ENCODE measurements at regions not wholly inside any gene's neighbourhood (a gene's known extent, or its start where the extent isn't known, plus 50 kb on each side); places are given as distances from the start of the nearest gene placed in this dataset.
"Not testable (repeated sequence)": the region's sequence is repeated elsewhere in the genome, so short reads cannot be mapped to it uniquely, and the experiment has no call there.

DNA sequence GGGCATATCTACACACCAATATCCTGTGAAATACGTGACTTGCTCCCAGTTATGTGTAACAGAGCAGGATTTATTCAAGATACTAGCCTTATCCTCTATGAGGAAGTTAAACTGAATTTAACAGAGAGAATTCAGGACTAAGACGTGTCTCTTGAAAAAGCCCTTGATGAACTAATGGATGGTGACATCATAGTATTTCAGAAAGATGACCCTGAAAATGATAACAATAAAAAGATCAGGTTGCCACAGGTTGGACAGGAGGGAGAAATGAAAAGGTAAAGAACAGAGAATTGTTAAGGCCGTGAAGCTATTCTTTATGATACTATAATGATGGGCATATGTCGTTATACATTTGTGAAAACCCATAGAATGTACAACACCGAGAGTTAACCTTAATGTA lies 56.2 kb upstream of the EFNA5 start:
- Histone ChIP-seq H3K4me1 (ENCODE audit: control insufficient read depth, insufficient read depth, low read length) (no peaks in the 10 kb centered on the region), H3K9me3 (ENCODE audit: control insufficient read depth, insufficient read depth, low read length) (peaks cover 3% of the 10 kb centered on the region), H3K36me3 (ENCODE audit: control insufficient read depth, insufficient read depth, low read length) (no peaks in the 10 kb centered on the region), H3K27me3 (ENCODE audit: control insufficient read depth, insufficient read depth, low read length) (no peaks in the 10 kb centered on the region), H3K4me3 (ENCODE audit: low read depth, low read length) (no peak overlapping the region), H3K27ac (ENCODE audit: low read depth, low read length) (no peak overlapping the region)
- DNase-seq (ENCODE audit: low read depth in 4 of 6, low spot score in 6 of 6), result no peak
- WGBS (ENCODE audit: insufficient coverage), result 97% methylated on average over 3 of the region's 5 CpGs

DNA sequence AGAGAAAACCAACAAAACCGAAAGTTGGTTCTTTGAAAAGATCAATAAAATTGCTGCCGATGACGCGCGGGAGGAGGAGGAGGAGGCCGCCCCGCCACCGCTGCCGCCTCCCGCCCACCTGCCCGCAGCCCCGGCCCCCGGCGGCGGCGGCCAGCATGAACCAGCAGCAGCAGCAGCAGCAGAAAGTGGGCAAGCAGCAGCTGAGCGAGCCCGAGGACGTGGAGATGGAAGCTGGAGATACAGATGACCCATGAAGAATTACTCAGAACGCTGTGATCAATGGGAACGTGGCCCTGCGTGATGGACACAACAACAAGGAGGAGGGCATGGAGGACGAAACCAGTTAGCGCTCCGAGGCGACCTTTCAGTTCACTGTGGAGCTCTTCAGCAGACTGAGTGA lies 53.9 kb upstream of the EFNA5 start:
- Histone ChIP-seq H3K9me3 (ENCODE audit: control insufficient read depth, insufficient read depth, low read length) (peaks cover 10% of the 10 kb centered on the region), H3K4me1 (ENCODE audit: control insufficient read depth, insufficient read depth, low read length) (no peaks in the 10 kb centered on the region), H3K27me3 (ENCODE audit: control insufficient read depth, insufficient read depth, low read length) (no peaks in the 10 kb centered on the region), H3K27ac (ENCODE audit: low read depth, low read length) (no peak overlapping the region), H3K36me3 (ENCODE audit: control insufficient read depth, insufficient read depth, low read length) (no peaks in the 10 kb centered on the region), H3K4me3 (ENCODE audit: low read depth, low read length) (no peak overlapping the region)
- no peak for DNase-seq (ENCODE audit: low read depth in 4 of 6, low spot score in 6 of 6)
- 78% methylated on average over 26 of the region's 26 CpGs for WGBS (ENCODE audit: insufficient coverage)

DNA sequence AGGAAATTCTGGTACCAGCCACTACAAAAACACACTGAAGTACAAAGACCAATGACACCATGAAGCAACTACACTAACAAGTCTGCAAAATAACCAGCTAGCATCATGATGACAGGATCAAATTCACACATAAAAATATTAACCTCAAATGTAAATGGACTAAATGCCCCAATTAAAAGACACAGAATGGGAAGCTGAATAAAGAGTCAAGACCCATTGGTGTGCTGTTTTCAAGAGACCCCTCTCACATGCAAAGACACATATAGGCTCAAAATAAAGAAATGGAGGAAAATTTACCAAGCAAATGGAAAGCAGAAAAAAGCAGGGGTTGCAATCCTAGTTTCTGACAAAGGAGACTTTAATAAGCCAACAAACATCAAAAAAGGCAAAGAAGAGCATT lies 50.5 kb upstream of the EFNA5 start:
- not testable (repeated sequence) for H3K36me3 ChIP-seq (ENCODE audit: control insufficient read depth, insufficient read depth, low read length); DNase-seq (ENCODE audit: low read depth in 4 of 6, low spot score in 6 of 6); H3K27ac ChIP-seq (ENCODE audit: low read depth, low read length); H3K4me1 ChIP-seq (ENCODE audit: control insufficient read depth, insufficient read depth, low read length); H3K27me3 ChIP-seq (ENCODE audit: control insufficient read depth, insufficient read depth, low read length); H3K4me3 ChIP-seq (ENCODE audit: low read depth, low read length)
- peaks cover 15% of the 10 kb centered on the region for H3K9me3 ChIP-seq (ENCODE audit: control insufficient read depth, insufficient read depth, low read length)

Small RNA genes lying in the stretch of these regions (small RNA-seq; reads per million reads assigned to genes)
- 0.08 reads per million for gene RN7SL782P (ENCODE audit: low replicate concordance)
